HepG2 (cell line): ENCODE measurements at regions not wholly inside any gene's neighbourhood (a gene's known extent, or its start where the extent isn't known, plus 50 kb on each side); places are given as distances from the start of the nearest gene placed in this dataset.

ENCODE experiments used
- ATAC-seq: fragments of 200-7000 bp; cut with Tn5 transposase; 3 replicates; pipeline ENCODE4 v1.9.1; 2020; ENCODE audit warnings: mild to moderate bottlenecking, moderate library complexity
- BruUV-seq: library from RNA; stranded (reverse); fragments of 400-500 nt; replicated peaks from 2 replicates; lab custom pipeline; 2021; lab: Mats Ljungman, UMichigan
- CTCF ChIA-PET: fragments of 300-600 bp; formaldehyde crosslinking; extraction: SDS; loops from one replicate; lab custom pipeline; 2021; ENCODE audit warnings: low total read pairs, inconsistent platforms, low intra/inter-chr PET ratio; lab: Yijun Ruan, JAX
- POLR2A ChIA-PET: fragments of 350-600 bp; sonication (Branson Sonifier 250); formaldehyde crosslinking; loops from one replicate; lab custom pipeline; 2020; ENCODE audit warnings: antibody characterized with exemption, inconsistent platforms; lab: Yijun Ruan, JAX
- DNase-seq: peaks from one replicate; pipeline ENCODE4 v3.0.0-alpha.2; 2015; ENCODE audit warnings: low spot score
- FAIRE-seq: peaks from 3 replicates; lab custom pipeline; 2011; peaks lifted over from hg19 to GRCh38; lab: Jason Lieb, UNC
- H2AFZ ChIP-seq: one replicate; pipeline ENCODE4 v1.6.1; 2011; ENCODE audit warnings: low read length, inconsistent platforms
- H3K27ac ChIP-seq: fragments of 300-600 bp; 3 replicates; pipeline ENCODE4 v1.8.0; 2011; ENCODE audit warnings: mixed run types, mild to moderate bottlenecking, mixed read lengths, low read length, inconsistent platforms; ENCODE audit not compliant: insufficient read depth; ENCODE audit errors: extremely low read length
- H3K27me3 ChIP-seq, 2 experiments: fragments of 200-600 bp in 1 of 2; 2 replicates in 1 of 2; 3 replicates in 1 of 2; pipeline versions ENCODE4 v1.6.0 to v1.8.0; 2011; ENCODE audit warnings: low read length in 2 of 2, mild to moderate bottlenecking in 2 of 2, moderate library complexity in 2 of 2, inconsistent platforms in 1 of 2; ENCODE audit not compliant: insufficient read depth in 2 of 2, control insufficient read depth in 1 of 2
- H3K36me3 ChIP-seq, 2 experiments: fragments of 200-600 bp in 1 of 2; replicated peaks in 1 of 2; 2 replicates in 1 of 2; 3 replicates in 1 of 2; pipeline versions ENCODE4 v1.5.1 to v1.8.0; 2011; ENCODE audit warnings: low read length in 2 of 2, inconsistent platforms in 1 of 2; ENCODE audit not compliant: insufficient read depth in 2 of 2, control insufficient read depth in 1 of 2
- H3K4me1 ChIP-seq: 2 replicates; pipeline ENCODE4 v1.5.1; 2012; ENCODE audit warnings: low read length, inconsistent platforms; ENCODE audit not compliant: insufficient read depth
- H3K4me2 ChIP-seq: 2 replicates; pipeline ENCODE4 v1.6.0; 2011; ENCODE audit warnings: low read depth, low read length, inconsistent platforms
- H3K4me3 ChIP-seq, 3 experiments: fragments of 200-600 bp in 1 of 3; sonication (generic), shearing (Covaris generic) in 1 of 3; replicated peaks in 1 of 3; 2 replicates each; pipeline ENCODE4 v1.5.1; 2011 to 2016; ENCODE audit warnings: low read length in 3 of 3, inconsistent platforms in 2 of 3, low read depth in 2 of 3, mild to moderate bottlenecking in 2 of 3, control low read depth in 1 of 3, mixed read lengths in 1 of 3; ENCODE audit not compliant: insufficient read depth in 1 of 3
- H3K79me2 ChIP-seq: one replicate; pipeline ENCODE4 v1.6.1; 2011; ENCODE audit warnings: low read length, inconsistent platforms; ENCODE audit not compliant: insufficient read depth
- H3K9ac ChIP-seq: 2 replicates; pipeline ENCODE4 v1.6.0; 2011; ENCODE audit warnings: mild to moderate bottlenecking, low read depth, low read length, inconsistent platforms; ENCODE audit not compliant: insufficient read depth
- H3K9me3 ChIP-seq: 2 replicates; pipeline ENCODE4 v1.5.1; 2012; ENCODE audit warnings: mild to moderate bottlenecking, low read length
- H4K20me1 ChIP-seq: 2 replicates; pipeline ENCODE4 v1.6.0; 2011; ENCODE audit warnings: inconsistent platforms, mild to moderate bottlenecking, low read length, moderate library complexity; ENCODE audit not compliant: insufficient read depth
- CCDC6 ChIP-seq: sonication (generic); formaldehyde crosslinking; IDR thresholded peaks from 2 replicates; pipeline ENCODE4 v1.8.1; 2022; ENCODE audit warnings: mild to moderate bottlenecking, missing genetic modification reagents, moderate library complexity
- MTF2 ChIP-seq: sonication (generic); formaldehyde crosslinking; IDR thresholded peaks from 2 replicates; pipeline ENCODE4 v1.5.0; 2020; ENCODE audit warnings: missing genetic modification reagents, borderline replicate concordance
- REST ChIP-seq, 2 experiments: IDR thresholded peaks; 2 replicates each; pipeline ENCODE4 v1.6.1; 2011 to 2012; ENCODE audit warnings: low read length in 2 of 2, borderline replicate concordance in 1 of 2, low read depth in 1 of 2, mild to moderate bottlenecking in 1 of 2, moderate library complexity in 1 of 2
- SALL1 ChIP-seq: sonication (generic); formaldehyde crosslinking; IDR thresholded peaks from 2 replicates; pipeline ENCODE4 v1.8.0; 2022; ENCODE audit warnings: mild to moderate bottlenecking, missing genetic modification reagents
- SP5 ChIP-seq: IDR thresholded peaks from 2 replicates; pipeline ENCODE4 v1.6.1; 2016; ENCODE audit warnings: low read depth, borderline replicate concordance
- ZNF274 ChIP-seq: sonication (generic); formaldehyde crosslinking; IDR thresholded peaks from 2 replicates; pipeline ENCODE4 v1.5.1; 2020; ENCODE audit warnings: mild to moderate bottlenecking, missing genetic modification reagents
- ZNF547 ChIP-seq: sonication (generic); formaldehyde crosslinking; IDR thresholded peaks from 2 replicates; pipeline ENCODE4 v1.5.1; 2020; ENCODE audit warnings: mild to moderate bottlenecking, missing genetic modification reagents
- WGBS: methylation state at CpG from one replicate; pipeline ENCODE4 v1.1.6; 2017; ENCODE audit warnings: low lambda C conversion rate; 5-methylcytosine and 5-hydroxymethylcytosine counted together
- in situ Hi-C: cut with HindIII; loops from 2 replicates; pipeline ENCODE4 v1.10.0; 2017; ENCODE audit warnings: low pct_unique_long_range_greater_than_20kb; ENCODE audit not compliant: extremely low pct_ligation_motif_present
- intact Hi-C: fragments of 100-400 bp; cut with micrococcal nuclease; formaldehyde crosslinking; loops from one replicate; pipeline ENCODE4 v1.10.0; 2022; ENCODE audit not compliant: unreplicated experiment
- TF ChIP-seq, protein P1 (sequence below): sonication (generic); formaldehyde crosslinking; IDR thresholded peaks from 2 replicates; pipeline ENCODE4 v1.4.0; 2020; ENCODE audit warnings: mild to moderate bottlenecking, missing genetic modification reagents

- H3K9me3 ChIP-seq: peaks cover 78% of the 10 kb centered on the region
- ChIA-PET POLR2A (no interaction called here), CTCF (no interaction called here)
- no peaks in the 10 kb centered on the region for H3K4me1 ChIP-seq
- BruUV-seq: no TSS peak
- ATAC-seq: no peak
- DNase-seq: no peak
- no peaks in the 10 kb centered on the region for H3K79me2 ChIP-seq
- H3K27ac ChIP-seq: no peak overlapping the region
- H4K20me1 ChIP-seq: no peaks in the 10 kb centered on the region
- H3K4me2 ChIP-seq: no peak overlapping the region
- no peaks in the 10 kb centered on the region for H3K27me3 ChIP-seq
- TF ChIP-seq CCDC6 (CRISPR knock-in tag) (no peak), SP5 (CRISPR knock-in tag) (no peak)
- H3K9ac ChIP-seq: no peak overlapping the region
- no peak for FAIRE-seq
- no peak overlapping the region for H2AFZ ChIP-seq
- H3K4me3 ChIP-seq: no peak overlapping the region
- intact Hi-C loops (no loop called here), in situ Hi-C loops (no loop called here)
- H3K36me3 ChIP-seq: no peaks in the 10 kb centered on the region
Measured at GRCh38 chr19:20397292-20397691, 168.3 kb downstream of the ZNF737 start.

DNA sequence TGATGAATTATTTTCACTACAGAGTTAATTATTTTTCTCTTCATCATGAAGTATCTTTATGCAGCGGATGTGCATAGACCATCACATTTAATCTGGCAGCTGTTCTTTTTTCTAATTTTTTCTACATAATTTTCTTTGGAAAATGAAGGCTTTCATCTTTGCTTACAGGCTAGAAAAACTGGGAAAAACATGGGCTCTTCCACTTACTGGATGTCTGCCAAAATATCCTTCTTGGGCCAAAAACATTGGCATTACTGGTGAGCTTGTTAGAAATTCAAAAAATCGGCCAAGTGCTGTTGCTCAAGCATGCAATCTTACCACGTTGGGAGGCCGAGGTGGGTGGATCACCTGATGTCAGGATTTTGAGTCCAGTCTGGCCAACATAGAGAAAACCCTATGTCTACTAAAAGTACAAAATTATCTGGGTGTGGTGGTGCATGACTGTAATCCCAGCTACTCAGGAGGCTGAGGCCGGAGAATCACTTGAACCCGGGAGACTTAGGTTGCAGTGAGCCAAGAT lies 176.8 kb downstream of the ZNF737 start:
- POLR2A ChIA-PET: no interaction called here
- in situ Hi-C loops (no loop called here), intact Hi-C loops (no loop called here)
- H3K79me2 ChIP-seq: no peaks in the 10 kb centered on the region
- BruUV-seq: no TSS peak
- H3K36me3 ChIP-seq: no peaks in the 10 kb centered on the region
- H3K4me2 ChIP-seq: no peak overlapping the region
- H3K27me3 ChIP-seq: no peaks in the 10 kb centered on the region
- DNase-seq: no peak
- CTCF ChIA-PET: no interaction called here
- TF ChIP-seq, protein P1, sequence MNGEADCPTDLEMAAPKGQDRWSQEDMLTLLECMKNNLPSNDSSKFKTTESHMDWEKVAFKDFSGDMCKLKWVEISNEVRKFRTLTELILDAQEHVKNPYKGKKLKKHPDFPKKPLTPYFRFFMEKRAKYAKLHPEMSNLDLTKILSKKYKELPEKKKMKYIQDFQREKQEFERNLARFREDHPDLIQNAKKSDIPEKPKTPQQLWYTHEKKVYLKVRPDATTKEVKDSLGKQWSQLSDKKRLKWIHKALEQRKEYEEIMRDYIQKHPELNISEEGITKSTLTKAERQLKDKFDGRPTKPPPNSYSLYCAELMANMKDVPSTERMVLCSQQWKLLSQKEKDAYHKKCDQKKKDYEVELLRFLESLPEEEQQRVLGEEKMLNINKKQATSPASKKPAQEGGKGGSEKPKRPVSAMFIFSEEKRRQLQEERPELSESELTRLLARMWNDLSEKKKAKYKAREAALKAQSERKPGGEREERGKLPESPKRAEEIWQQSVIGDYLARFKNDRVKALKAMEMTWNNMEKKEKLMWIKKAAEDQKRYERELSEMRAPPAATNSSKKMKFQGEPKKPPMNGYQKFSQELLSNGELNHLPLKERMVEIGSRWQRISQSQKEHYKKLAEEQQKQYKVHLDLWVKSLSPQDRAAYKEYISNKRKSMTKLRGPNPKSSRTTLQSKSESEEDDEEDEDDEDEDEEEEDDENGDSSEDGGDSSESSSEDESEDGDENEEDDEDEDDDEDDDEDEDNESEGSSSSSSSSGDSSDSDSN: no peak
- TF ChIP-seq REST (IDR thresholded peaks at IDR 0.05; ENCODE audit: borderline replicate concordance in 1 of 2, low read depth in 1 of 2, low read length in 2 of 2) (no peak), ZNF547 (CRISPR knock-in tag) (no peak), MTF2 (CRISPR knock-in tag) (no peak), ZNF274 (CRISPR knock-in tag) (no peak), SALL1 (CRISPR knock-in tag) (no peak)
- no peak overlapping the region for H3K27ac ChIP-seq
- no peak overlapping the region for H3K9ac ChIP-seq
- H4K20me1 ChIP-seq: no peaks in the 10 kb centered on the region
- peaks cover 87% of the 10 kb centered on the region for H3K9me3 ChIP-seq
- H3K4me1 ChIP-seq: no peaks in the 10 kb centered on the region
- no peak overlapping the region for H2AFZ ChIP-seq
- 0% methylated on average over 6 of the region's 6 CpGs for whole genome bisulfite sequencing
- FAIRE-seq: no peak
- no peak overlapping the region for H3K4me3 ChIP-seq
- ATAC-seq: no peak
